Gastrocnemius medialis (tissue), 4 donors: ENCODE measurements at regions not wholly inside any gene's neighbourhood (a gene's known extent, or its start where the extent isn't known, plus 50 kb on each side); places are given as distances from the start of the nearest gene placed in this dataset.

Experiments
- ATAC-seq, 2 donors: fragments of 150-250 bp; one replicate each; pipeline ENCODE4 v1.9.1; 2016
- DNase-seq, 2 donors: peaks; one replicate each; pipeline ENCODE4 v3.0.0-alpha.2; 2019
- H3K27ac ChIP-seq, 4 donors: fragments of 200-600 bp; sonication (generic); 1 replicate in 1 of 4; 2 replicates in 3 of 4; pipeline ENCODE4 v1.5.1; 2016 to 2018; ENCODE audit warnings: mild to moderate bottlenecking in 2 of 4, moderate library complexity in 1 of 4
- H3K27me3 ChIP-seq, 3 donors: fragments of 200-600 bp; sonication (generic) in 2 of 3; 1 replicate in 1 of 3; 2 replicates in 2 of 3; pipeline versions ENCODE4 v1.5.1 to v1.6.0; 2016 to 2019; ENCODE audit warnings: mild to moderate bottlenecking in 1 of 3, moderate library complexity in 1 of 3
- H3K36me3 ChIP-seq, 2 donors: fragments of 200-600 bp; sonication (generic) in 1 of 2; one replicate each; pipeline ENCODE4 v1.5.1; 2017 to 2018
- H3K4me1 ChIP-seq, 2 donors: fragments of 200-600 bp; sonication (generic) in 1 of 2; one replicate each; pipeline ENCODE4 v1.5.1; 2016 to 2017; ENCODE audit warnings: mild to moderate bottlenecking in 2 of 2
- H3K4me3 ChIP-seq, 4 donors: fragments of 200-600 bp; sonication (generic) in 3 of 4; 1 replicate in 1 of 4; 2 replicates in 3 of 4; pipeline ENCODE4 v1.5.1; 2016 to 2019; ENCODE audit warnings: mild to moderate bottlenecking in 2 of 4
- H3K9me3 ChIP-seq, 3 donors: fragments of 200-600 bp; sonication (generic) in 2 of 3; 1 replicate in 1 of 3; 2 replicates in 2 of 3; pipeline ENCODE4 v1.5.1; 2016 to 2019
- CTCF ChIP-seq, 5 experiments: fragments of 450-650 bp in 3 of 5; fragments of 200-600 bp in 2 of 5; sonication (generic) in 2 of 5; IDR thresholded peaks in 4 of 5; conservative IDR thresholded peaks in 1 of 5; 1 replicate in 4 of 5; 2 replicates in 1 of 5; pipeline ENCODE4 v1.5.1; 2016 to 2019; ENCODE audit warnings: antibody characterized with exemption in 5 of 5, mild to moderate bottlenecking in 3 of 5, moderate library complexity in 3 of 5
- POLR2A ChIP-seq, 2 donors: fragments of 450-650 bp; IDR thresholded peaks; one replicate each; pipeline ENCODE4 v1.6.1; 2017; ENCODE audit warnings: antibody characterized with exemption in 2 of 2, mild to moderate bottlenecking in 2 of 2, moderate library complexity in 2 of 2
- in situ Hi-C, 4 donors: fragments of 200-750 bp; cut with MboI; loops; one replicate each; pipeline versions ENCODE4 v1.15.0 to v1.8.0; 2017; ENCODE audit warnings: low sequenced_read_pairs in 4 of 4
- intact Hi-C: fragments of 100-400 bp; cut with DNase I; formaldehyde crosslinking; loops from one replicate; pipeline ENCODE4 v1.15.1; 2023; ENCODE audit warnings: low total_unique reads

- no peaks in the 10 kb centered on the region for H3K9me3 ChIP-seq
- in situ Hi-C loops (no loop called here), intact Hi-C loops (no loop called here)
- TF ChIP-seq CTCF (IDR thresholded peaks at IDR 0.05 in 4 of 5, conservative IDR thresholded peaks at IDR 0.05 in 1 of 5) (no peak), POLR2A (IDR thresholded peaks at IDR 0.05) (no peak)
- H3K36me3 ChIP-seq = no peaks in the 10 kb centered on the region
- no peak overlapping the region for H3K27ac ChIP-seq
- no peaks in the 10 kb centered on the region for H3K27me3 ChIP-seq
- DNase-seq (no peak), ATAC-seq (no peak)
- H3K4me1 ChIP-seq = no peaks in the 10 kb centered on the region
- H3K4me3 ChIP-seq = no peak overlapping the region
These were observed 75.2 kb upstream of the CTNNA2 start for GRCh38 chr2:79437433-79438267.

- DNase-seq (no peak), ATAC-seq (no peak)
- no peak overlapping the region for H3K4me3 ChIP-seq
- no peak overlapping the region for H3K27ac ChIP-seq
- in situ Hi-C loops = no loop called here
- intact Hi-C loops = no loop called here
- H3K27me3 ChIP-seq = no peaks in the 10 kb centered on the region
- H3K36me3 ChIP-seq = no peaks in the 10 kb centered on the region
- no peaks in the 10 kb centered on the region for H3K9me3 ChIP-seq
- no peak for TF ChIP-seq CTCF (IDR thresholded peaks at IDR 0.05 in 4 of 5, conservative IDR thresholded peaks at IDR 0.05 in 1 of 5)
- TF ChIP-seq POLR2A (IDR thresholded peaks at IDR 0.05) = no peak
- H3K4me1 ChIP-seq = no peaks in the 10 kb centered on the region
These were observed 78.5 kb upstream of the CTNNA2 start for GRCh38 chr2:79434362-79434761.

GRCh38 chr2:79432731-79433146, 80.1 kb upstream of the CTNNA2 start:
- in situ Hi-C loops = no loop called here

GRCh38 chr2:79428745-79429144, 84.1 kb upstream of the CTNNA2 start:
- TF ChIP-seq CTCF (IDR thresholded peaks at IDR 0.05 in 4 of 5, conservative IDR thresholded peaks at IDR 0.05 in 1 of 5) (no peak), POLR2A (IDR thresholded peaks at IDR 0.05) (no peak)

More at GRCh38 chr2:79432731-79433146, 80.1 kb upstream of the CTNNA2 start:
- intact Hi-C loops = no loop called here
- Histone ChIP-seq H3K4me3 (no peak overlapping the region), H3K4me1 (no peaks in the 10 kb centered on the region), H3K27ac (no peak overlapping the region), H3K9me3 (no peaks in the 10 kb centered on the region), H3K36me3 (no peaks in the 10 kb centered on the region), H3K27me3 (no peaks in the 10 kb centered on the region)
- no peak for TF ChIP-seq POLR2A (IDR thresholded peaks at IDR 0.05)
- TF ChIP-seq CTCF (IDR thresholded peaks at IDR 0.05 in 4 of 5, conservative IDR thresholded peaks at IDR 0.05 in 1 of 5) = no peak
- no peak for ATAC-seq
- no peak for DNase-seq

More at GRCh38 chr2:79428745-79429144, 84.1 kb upstream of the CTNNA2 start:
- Histone ChIP-seq H3K9me3 (no peaks in the 10 kb centered on the region), H3K36me3 (no peaks in the 10 kb centered on the region), H3K4me3 (no peak overlapping the region), H3K4me1 (no peaks in the 10 kb centered on the region), H3K27ac (no peak overlapping the region), H3K27me3 (no peaks in the 10 kb centered on the region)
- intact Hi-C loops = no loop called here
- no peak for DNase-seq
- in situ Hi-C loops = no loop called here
- ATAC-seq = no peak
